ENCODE measurements at regions not wholly inside any gene's neighbourhood (a gene's known extent, or its start where the extent isn't known, plus 50 kb on each side); places are given as distances from the start of the nearest gene placed in this dataset.

GRCh38 chr2:21939967-21940366 is 816.2 kb downstream of the TDRD15 start (continued):
- TF ChIP-seq, protein P1, sequence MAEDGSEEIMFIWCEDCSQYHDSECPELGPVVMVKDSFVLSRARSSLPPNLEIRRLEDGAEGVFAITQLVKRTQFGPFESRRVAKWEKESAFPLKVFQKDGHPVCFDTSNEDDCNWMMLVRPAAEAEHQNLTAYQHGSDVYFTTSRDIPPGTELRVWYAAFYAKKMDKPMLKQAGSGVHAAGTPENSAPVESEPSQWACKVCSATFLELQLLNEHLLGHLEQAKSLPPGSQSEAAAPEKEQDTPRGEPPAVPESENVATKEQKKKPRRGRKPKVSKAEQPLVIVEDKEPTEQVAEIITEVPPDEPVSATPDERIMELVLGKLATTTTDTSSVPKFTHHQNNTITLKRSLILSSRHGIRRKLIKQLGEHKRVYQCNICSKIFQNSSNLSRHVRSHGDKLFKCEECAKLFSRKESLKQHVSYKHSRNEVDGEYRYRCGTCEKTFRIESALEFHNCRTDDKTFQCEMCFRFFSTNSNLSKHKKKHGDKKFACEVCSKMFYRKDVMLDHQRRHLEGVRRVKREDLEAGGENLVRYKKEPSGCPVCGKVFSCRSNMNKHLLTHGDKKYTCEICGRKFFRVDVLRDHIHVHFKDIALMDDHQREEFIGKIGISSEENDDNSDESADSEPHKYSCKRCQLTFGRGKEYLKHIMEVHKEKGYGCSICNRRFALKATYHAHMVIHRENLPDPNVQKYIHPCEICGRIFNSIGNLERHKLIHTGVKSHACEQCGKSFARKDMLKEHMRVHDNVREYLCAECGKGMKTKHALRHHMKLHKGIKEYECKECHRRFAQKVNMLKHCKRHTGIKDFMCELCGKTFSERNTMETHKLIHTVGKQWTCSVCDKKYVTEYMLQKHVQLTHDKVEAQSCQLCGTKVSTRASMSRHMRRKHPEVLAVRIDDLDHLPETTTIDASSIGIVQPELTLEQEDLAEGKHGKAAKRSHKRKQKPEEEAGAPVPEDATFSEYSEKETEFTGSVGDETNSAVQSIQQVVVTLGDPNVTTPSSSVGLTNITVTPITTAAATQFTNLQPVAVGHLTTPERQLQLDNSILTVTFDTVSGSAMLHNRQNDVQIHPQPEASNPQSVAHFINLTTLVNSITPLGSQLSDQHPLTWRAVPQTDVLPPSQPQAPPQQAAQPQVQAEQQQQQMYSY (CRISPR knock-in tag; IDR thresholded peaks at IDR 0.05) = no peak
- TF ChIP-seq ELF4 (CRISPR knock-in tag; IDR thresholded peaks at IDR 0.05; ENCODE audit: low read depth) = no peak
- TF ChIP-seq ZNF263 (CRISPR knock-in tag; IDR thresholded peaks at IDR 0.05; ENCODE audit: low read depth) = no peak

DNA sequence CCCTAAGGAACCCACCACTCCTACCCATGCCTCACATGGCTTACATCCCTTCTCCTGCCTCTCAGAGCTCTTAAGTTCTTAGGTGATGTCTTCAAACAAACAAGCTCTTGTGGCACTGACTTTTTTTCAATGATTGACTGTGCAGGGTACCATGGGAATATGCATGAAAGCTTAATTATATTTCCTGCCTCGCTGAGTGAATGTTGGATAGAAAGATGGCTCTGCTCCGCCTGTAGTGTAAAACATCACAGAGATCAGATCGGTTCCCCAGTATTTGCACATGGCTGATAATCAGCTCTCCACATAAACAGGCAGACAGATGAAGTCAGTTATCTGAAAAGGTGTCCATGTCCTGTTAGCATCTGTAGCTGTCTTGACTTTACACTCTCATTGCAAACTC is 820.8 kb downstream of the TDRD15 start:
- CTCF ChIA-PET = no interaction called here
- no peaks in the 10 kb centered on the region for H3K36me3 Mint-ChIP-seq
- TF ChIP-seq IRF2 (CRISPR knock-in tag; IDR thresholded peaks at IDR 0.05; ENCODE audit: borderline replicate concordance, low read depth) = no peak
- TF ChIP-seq, protein P2, sequence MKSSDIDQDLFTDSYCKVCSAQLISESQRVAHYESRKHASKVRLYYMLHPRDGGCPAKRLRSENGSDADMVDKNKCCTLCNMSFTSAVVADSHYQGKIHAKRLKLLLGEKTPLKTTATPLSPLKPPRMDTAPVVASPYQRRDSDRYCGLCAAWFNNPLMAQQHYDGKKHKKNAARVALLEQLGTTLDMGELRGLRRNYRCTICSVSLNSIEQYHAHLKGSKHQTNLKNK (CRISPR knock-in tag; IDR thresholded peaks at IDR 0.05) = no peak
- TF ChIP-seq SP1 (CRISPR knock-in tag; conservative IDR thresholded peaks at IDR 0.05) = no peak
- TF ChIP-seq NR2C2 (CRISPR knock-in tag; IDR thresholded peaks at IDR 0.05) = no peak
- TF ChIP-seq ZNF423 (CRISPR knock-in tag; IDR thresholded peaks at IDR 0.05) = no peak
- TF ChIP-seq ZNF263 (CRISPR knock-in tag; IDR thresholded peaks at IDR 0.05; ENCODE audit: low read depth) = no peak
- no peak for TF ChIP-seq ATF3 (CRISPR knock-in tag; conservative IDR thresholded peaks at IDR 0.05)
- TF ChIP-seq OVOL2 (CRISPR knock-in tag; IDR thresholded peaks at IDR 0.05; ENCODE audit: borderline replicate concordance) = no peak
- TF ChIP-seq ZNF232 (CRISPR knock-in tag; IDR thresholded peaks at IDR 0.05) = no peak
- TF ChIP-seq MYBL2 (CRISPR knock-in tag; IDR thresholded peaks at IDR 0.05) = no peak
- no peak for TF ChIP-seq FOXJ3 (CRISPR knock-in tag; IDR thresholded peaks at IDR 0.05; ENCODE audit: borderline replicate concordance)
- TF ChIP-seq ETV6 (CRISPR knock-in tag; IDR thresholded peaks at IDR 0.05) = no peak
- no peak for TF ChIP-seq PREB (CRISPR knock-in tag; IDR thresholded peaks at IDR 0.05; ENCODE audit: borderline replicate concordance)
- TF ChIP-seq TCF7 (CRISPR knock-in tag; IDR thresholded peaks at IDR 0.05; ENCODE audit: low read depth) = no peak
- no peak for TF ChIP-seq CBFB (CRISPR knock-in tag; IDR thresholded peaks at IDR 0.05; ENCODE audit: low read depth)

DNA sequence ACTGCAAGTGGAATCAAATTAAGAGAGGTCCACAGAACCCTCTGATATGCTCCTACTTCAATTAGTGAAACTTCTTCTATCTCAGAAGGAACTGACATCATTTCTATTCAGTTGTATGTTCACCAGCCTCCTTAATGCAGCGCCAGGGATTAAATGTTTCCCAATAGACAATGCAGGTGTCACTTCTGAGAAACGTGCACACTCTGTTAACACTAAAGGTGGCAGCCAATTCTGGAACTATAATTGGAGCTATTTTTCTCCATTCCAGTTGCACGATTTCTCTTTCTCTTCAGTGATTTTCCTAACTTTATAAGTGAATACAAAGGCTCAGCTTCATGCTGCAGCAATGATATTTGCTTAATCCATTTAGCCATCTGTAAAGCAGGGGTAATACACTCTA is 821.9 kb downstream of the TDRD15 start:
- ATAC-seq = no peak
- CTCF ChIA-PET = no interaction called here
- POLR2A ChIA-PET = no interaction called here
- no peak overlapping the region for H3K27ac Mint-ChIP-seq
- H3K4me1 Mint-ChIP-seq = no peaks in the 10 kb centered on the region
- TF ChIP-seq JAZF1 (CRISPR knock-in tag; IDR thresholded peaks at IDR 0.05) (no peak), ETV6 (CRISPR knock-in tag; IDR thresholded peaks at IDR 0.05) (no peak), HMGXB4 (CRISPR knock-in tag; IDR thresholded peaks at IDR 0.05) (no peak), MLX (CRISPR knock-in tag; IDR thresholded peaks at IDR 0.05) (no peak)
- H3K27me3 Mint-ChIP-seq (ENCODE audit: low read depth) = no peaks in the 10 kb centered on the region; the same call in 1 of the 2 replicates
- H3K9me3 Mint-ChIP-seq = peaks cover 7% of the 10 kb centered on the region; the same call in 1 of the 2 replicates
- H3K36me3 Mint-ChIP-seq = no peaks in the 10 kb centered on the region
- no peak overlapping the region for H3K4me3 Mint-ChIP-seq
- DNase-seq (ENCODE audit: low spot score) = no peak

More for the DNA sequence above, 820.8 kb downstream of the TDRD15 start:
- no peaks in the 10 kb centered on the region for H3K27me3 Mint-ChIP-seq (ENCODE audit: low read depth)
- H3K4me1 Mint-ChIP-seq = no peaks in the 10 kb centered on the region
- ATAC-seq (no peak), DNase-seq (ENCODE audit: low spot score) (no peak)
- POLR2A ChIA-PET = interaction anchor here (0.5 kb wide), 1 partner anchor 702 kb away, joined by 5 read pairs; no protein-coding TSS in a partner anchor
- peaks cover 7% of the 10 kb centered on the region; the same call in 1 of the 2 replicates for H3K9me3 Mint-ChIP-seq
- H3K4me3 Mint-ChIP-seq = no peak overlapping the region
- H3K27ac Mint-ChIP-seq = no peak overlapping the region

Measured in WTC11 (cell line).